ENCODE measurements at regions not wholly inside any gene's neighbourhood (a gene's known extent, or its start where the extent isn't known, plus 50 kb on each side); places are given as distances from the start of the nearest gene placed in this dataset.

DNA sequence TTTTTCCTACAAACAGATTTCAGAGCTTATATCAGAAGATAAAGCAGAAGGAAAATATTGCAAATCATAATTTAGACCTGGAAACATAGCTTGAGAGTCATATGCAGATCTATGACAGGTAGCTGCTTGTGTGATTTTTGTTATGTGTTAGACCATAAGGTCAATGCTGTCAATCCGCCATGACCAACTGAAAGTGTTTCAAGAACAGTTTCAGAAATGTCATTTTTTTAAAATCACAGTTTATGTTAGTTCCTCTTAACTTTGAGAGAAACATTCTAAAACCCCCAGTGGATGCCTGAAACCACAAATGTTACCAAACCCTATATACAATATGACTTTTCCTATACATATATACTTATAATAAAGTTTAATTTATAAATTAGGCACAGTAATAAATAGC, 391.3 kb upstream of the FAM241A start:
- intact Hi-C loops (cut with micrococcal nuclease) (no loop called here), in situ Hi-C loops (cut with MboI) (no loop called here)
- FAIRE-seq (no peak), DNase-seq (ENCODE audit: extremely low read depth in 1 of 4, low spot score in 3 of 4) (no peak), ATAC-seq (no peak)
- TF ChIP-seq, protein P1, sequence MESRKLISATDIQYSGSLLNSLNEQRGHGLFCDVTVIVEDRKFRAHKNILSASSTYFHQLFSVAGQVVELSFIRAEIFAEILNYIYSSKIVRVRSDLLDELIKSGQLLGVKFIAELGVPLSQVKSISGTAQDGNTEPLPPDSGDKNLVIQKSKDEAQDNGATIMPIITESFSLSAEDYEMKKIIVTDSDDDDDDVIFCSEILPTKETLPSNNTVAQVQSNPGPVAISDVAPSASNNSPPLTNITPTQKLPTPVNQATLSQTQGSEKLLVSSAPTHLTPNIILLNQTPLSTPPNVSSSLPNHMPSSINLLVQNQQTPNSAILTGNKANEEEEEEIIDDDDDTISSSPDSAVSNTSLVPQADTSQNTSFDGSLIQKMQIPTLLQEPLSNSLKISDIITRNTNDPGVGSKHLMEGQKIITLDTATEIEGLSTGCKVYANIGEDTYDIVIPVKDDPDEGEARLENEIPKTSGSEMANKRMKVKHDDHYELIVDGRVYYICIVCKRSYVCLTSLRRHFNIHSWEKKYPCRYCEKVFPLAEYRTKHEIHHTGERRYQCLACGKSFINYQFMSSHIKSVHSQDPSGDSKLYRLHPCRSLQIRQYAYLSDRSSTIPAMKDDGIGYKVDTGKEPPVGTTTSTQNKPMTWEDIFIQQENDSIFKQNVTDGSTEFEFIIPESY (CRISPR knock-in tag; IDR thresholded peaks at IDR 0.05) = no peak
- TF ChIP-seq, protein P2, sequence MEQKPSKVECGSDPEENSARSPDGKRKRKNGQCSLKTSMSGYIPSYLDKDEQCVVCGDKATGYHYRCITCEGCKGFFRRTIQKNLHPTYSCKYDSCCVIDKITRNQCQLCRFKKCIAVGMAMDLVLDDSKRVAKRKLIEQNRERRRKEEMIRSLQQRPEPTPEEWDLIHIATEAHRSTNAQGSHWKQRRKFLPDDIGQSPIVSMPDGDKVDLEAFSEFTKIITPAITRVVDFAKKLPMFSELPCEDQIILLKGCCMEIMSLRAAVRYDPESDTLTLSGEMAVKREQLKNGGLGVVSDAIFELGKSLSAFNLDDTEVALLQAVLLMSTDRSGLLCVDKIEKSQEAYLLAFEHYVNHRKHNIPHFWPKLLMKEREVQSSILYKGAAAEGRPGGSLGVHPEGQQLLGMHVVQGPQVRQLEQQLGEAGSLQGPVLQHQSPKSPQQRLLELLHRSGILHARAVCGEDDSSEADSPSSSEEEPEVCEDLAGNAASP (IDR thresholded peaks at IDR 0.05) = no peak
- TF ChIP-seq, protein P3, sequence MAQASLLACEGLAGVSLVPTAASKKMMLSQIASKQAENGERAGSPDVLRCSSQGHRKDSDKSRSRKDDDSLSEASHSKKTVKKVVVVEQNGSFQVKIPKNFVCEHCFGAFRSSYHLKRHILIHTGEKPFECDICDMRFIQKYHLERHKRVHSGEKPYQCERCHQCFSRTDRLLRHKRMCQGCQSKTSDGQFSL (CRISPR knock-in tag; IDR thresholded peaks at IDR 0.05) = no peak
- TF ChIP-seq, protein P3 (tag; IDR thresholded peaks at IDR 0.05) = no peak
- H3K27me3 ChIP-seq (ENCODE audit: control insufficient read depth in 2 of 2, insufficient read depth in 2 of 2, low read length in 2 of 2) = no peaks in the 10 kb centered on the region
- H3K27ac ChIP-seq (ENCODE audit: extremely low read depth, low read depth, low read length) = no peak overlapping the region
- no peaks in the 10 kb centered on the region for H4K20me1 ChIP-seq (replicated peaks; ENCODE audit: control insufficient read depth, insufficient read depth, low read length)
- H2AFZ ChIP-seq (ENCODE audit: low read depth, low read length) = no peak overlapping the region
- H3K4me3 ChIP-seq = no peak overlapping the region
- H3K79me2 ChIP-seq (ENCODE audit: control insufficient read depth, insufficient read depth, low read length) = no peaks in the 10 kb centered on the region
- no peaks in the 10 kb centered on the region for H3K36me3 ChIP-seq (ENCODE audit: control insufficient read depth, insufficient read depth, low read length)
- H3K9ac ChIP-seq (ENCODE audit: insufficient read depth in 1 of 2, low read depth in 2 of 2, low read length in 2 of 2) = no peak overlapping the region
- H3K4me2 ChIP-seq (ENCODE audit: insufficient read depth, low read length) = no peak overlapping the region
- no peaks in the 10 kb centered on the region for H3K4me1 ChIP-seq (replicated peaks in 1 of 2; ENCODE audit: control insufficient read depth in 2 of 2, insufficient read depth in 2 of 2, low read length in 2 of 2)
- no peaks in the 10 kb centered on the region for H3K9me3 ChIP-seq (replicated peaks; ENCODE audit: control insufficient read depth, insufficient read depth, low read depth, low read length)
- 0% methylated on average over 1 of the region's 1 CpG for WGBS (ENCODE audit: insufficient coverage, low coverage, missing lambda C conversion rate)
- H3K9me1 ChIP-seq (ENCODE audit: control insufficient read depth, insufficient read depth, low read length) = no peaks in the 10 kb centered on the region
- CTCF ChIA-PET (ENCODE audit: low intra/inter-chr PET ratio) = no interaction called here
- POLR2A ChIA-PET = no interaction called here
- BruUV-seq (replicated peaks) = no TSS peak
